ENCODE measurements at regions not wholly inside any gene's neighbourhood (a gene's known extent, or its start where the extent isn't known, plus 50 kb on each side); places are given as distances from the start of the nearest gene placed in this dataset.

GRCh38 chr2:12642859-12643258, 73.9 kb upstream of the TRIB2 start:
- H3K4me1 ChIP-seq (ENCODE audit: insufficient read depth, low read length): no peaks in the 10 kb centered on the region
- H3K27ac ChIP-seq (ENCODE audit: low read length): no peak overlapping the region
- no peak overlapping the region for H3K9ac ChIP-seq (ENCODE audit: low read depth, low read length)
- no peak overlapping the region for H3K4me3 ChIP-seq (ENCODE audit: low read length)
- no peaks in the 10 kb centered on the region for H3K9me3 ChIP-seq (ENCODE audit: insufficient read depth, low read depth, low read length)
- H3K36me3 ChIP-seq (ENCODE audit: insufficient read depth, low read depth, low read length): no peaks in the 10 kb centered on the region
- no peaks in the 10 kb centered on the region for H3K27me3 ChIP-seq (ENCODE audit: insufficient read depth, low read length)

GRCh38 chr2:12649602-12650400, 66.9 kb upstream of the TRIB2 start:
- no peak overlapping the region for H3K9ac ChIP-seq (ENCODE audit: low read depth, low read length)
- no peak overlapping the region for H3K4me3 ChIP-seq (ENCODE audit: low read length)
- no peaks in the 10 kb centered on the region for H3K9me3 ChIP-seq (ENCODE audit: insufficient read depth, low read depth, low read length)
- no peaks in the 10 kb centered on the region for H3K4me1 ChIP-seq (ENCODE audit: insufficient read depth, low read length)
- H3K27me3 ChIP-seq (ENCODE audit: insufficient read depth, low read length): no peaks in the 10 kb centered on the region
- H3K36me3 ChIP-seq (ENCODE audit: insufficient read depth, low read depth, low read length): no peaks in the 10 kb centered on the region
- no peak overlapping the region for H3K27ac ChIP-seq (ENCODE audit: low read length)

GRCh38 chr2:12651641-12652040, 65.1 kb upstream of the TRIB2 start:
- no peaks in the 10 kb centered on the region for H3K36me3 ChIP-seq (ENCODE audit: insufficient read depth, low read depth, low read length)
- H3K27me3 ChIP-seq (ENCODE audit: insufficient read depth, low read length): no peaks in the 10 kb centered on the region
- H3K27ac ChIP-seq (ENCODE audit: low read length): no peak overlapping the region
- no peaks in the 10 kb centered on the region for H3K4me1 ChIP-seq (ENCODE audit: insufficient read depth, low read length)
- H3K4me3 ChIP-seq (ENCODE audit: low read length): no peak overlapping the region
- no peak overlapping the region for H3K9ac ChIP-seq (ENCODE audit: low read depth, low read length)
- no peaks in the 10 kb centered on the region for H3K9me3 ChIP-seq (ENCODE audit: insufficient read depth, low read depth, low read length)

- Histone ChIP-seq H3K4me3 (ENCODE audit: low read length) (no peak overlapping the region), H3K9ac (ENCODE audit: low read depth, low read length) (no peak overlapping the region), H3K4me1 (ENCODE audit: insufficient read depth, low read length) (no peaks in the 10 kb centered on the region), H3K9me3 (ENCODE audit: insufficient read depth, low read depth, low read length) (no peaks in the 10 kb centered on the region), H3K27me3 (ENCODE audit: insufficient read depth, low read length) (no peaks in the 10 kb centered on the region), H3K36me3 (ENCODE audit: insufficient read depth, low read depth, low read length) (no peaks in the 10 kb centered on the region), H3K27ac (ENCODE audit: low read length) (no peak overlapping the region)
These were observed 64.0 kb upstream of the TRIB2 start for GRCh38 chr2:12652723-12653122.

GRCh38 chr2:12657560-12657959, 59.2 kb upstream of the TRIB2 start:
- Histone ChIP-seq H3K4me3 (ENCODE audit: low read length) (no peak overlapping the region), H3K27ac (ENCODE audit: low read length) (no peak overlapping the region), H3K36me3 (ENCODE audit: insufficient read depth, low read depth, low read length) (no peaks in the 10 kb centered on the region), H3K27me3 (ENCODE audit: insufficient read depth, low read length) (no peaks in the 10 kb centered on the region), H3K9ac (ENCODE audit: low read depth, low read length) (no peak overlapping the region), H3K4me1 (ENCODE audit: insufficient read depth, low read length) (no peaks in the 10 kb centered on the region), H3K9me3 (ENCODE audit: insufficient read depth, low read depth, low read length) (no peaks in the 10 kb centered on the region)

GRCh38 chr2:12658310-12658945, 58.3 kb upstream of the TRIB2 start:
- Histone ChIP-seq H3K27ac (ENCODE audit: low read length) (no peak overlapping the region), H3K36me3 (ENCODE audit: insufficient read depth, low read depth, low read length) (no peaks in the 10 kb centered on the region), H3K27me3 (ENCODE audit: insufficient read depth, low read length) (no peaks in the 10 kb centered on the region), H3K9me3 (ENCODE audit: insufficient read depth, low read depth, low read length) (no peaks in the 10 kb centered on the region), H3K4me3 (ENCODE audit: low read length) (no peak overlapping the region), H3K9ac (ENCODE audit: low read depth, low read length) (no peak overlapping the region), H3K4me1 (ENCODE audit: insufficient read depth, low read length) (no peaks in the 10 kb centered on the region)

GRCh38 chr2:12661489-12661888, 55.2 kb upstream of the TRIB2 start:
- no peak overlapping the region for H3K9ac ChIP-seq (ENCODE audit: low read depth, low read length)

GRCh38 chr2:12663306-12664037, 53.3 kb upstream of the TRIB2 start:
- no peaks in the 10 kb centered on the region for H3K36me3 ChIP-seq (ENCODE audit: insufficient read depth, low read depth, low read length)

More at GRCh38 chr2:12661489-12661888, 55.2 kb upstream of the TRIB2 start:
- peaks cover 10% of the 10 kb centered on the region; the same call in 1 of the 2 replicates for H3K9me3 ChIP-seq (ENCODE audit: insufficient read depth, low read depth, low read length)
- H3K27ac ChIP-seq (ENCODE audit: low read length): no peak overlapping the region
- no peaks in the 10 kb centered on the region for H3K4me1 ChIP-seq (ENCODE audit: insufficient read depth, low read length)
- H3K36me3 ChIP-seq (ENCODE audit: insufficient read depth, low read depth, low read length): no peaks in the 10 kb centered on the region
- H3K27me3 ChIP-seq (ENCODE audit: insufficient read depth, low read length): no peaks in the 10 kb centered on the region
- H3K4me3 ChIP-seq (ENCODE audit: low read length): no peak overlapping the region

GRCh38 chr2:12665334-12665733, 51.4 kb upstream of the TRIB2 start:
- Histone ChIP-seq H3K27me3 (ENCODE audit: insufficient read depth, low read length) (no peaks in the 10 kb centered on the region), H3K4me3 (ENCODE audit: low read length) (no peak overlapping the region)

More at GRCh38 chr2:12663306-12664037, 53.3 kb upstream of the TRIB2 start:
- no peaks in the 10 kb centered on the region for H3K4me1 ChIP-seq (ENCODE audit: insufficient read depth, low read length)
- no peak overlapping the region for H3K4me3 ChIP-seq (ENCODE audit: low read length)
- H3K27ac ChIP-seq (ENCODE audit: low read length): no peak overlapping the region
- H3K9ac ChIP-seq (ENCODE audit: low read depth, low read length): no peak overlapping the region
- peaks cover 17% of the 10 kb centered on the region; the same call in 1 of the 2 replicates for H3K9me3 ChIP-seq (ENCODE audit: insufficient read depth, low read depth, low read length)
- H3K27me3 ChIP-seq (ENCODE audit: insufficient read depth, low read length): no peaks in the 10 kb centered on the region

GRCh38 chr2:12666445-12666844, 50.3 kb upstream of the TRIB2 start:
- Histone ChIP-seq H3K4me3 (ENCODE audit: low read length) (no peak overlapping the region), H3K36me3 (ENCODE audit: insufficient read depth, low read depth, low read length) (no peaks in the 10 kb centered on the region), H3K9ac (ENCODE audit: low read depth, low read length) (no peak overlapping the region), H3K9me3 (ENCODE audit: insufficient read depth, low read depth, low read length) (peaks cover 17% of the 10 kb centered on the region; the same call in 1 of the 2 replicates), H3K27ac (ENCODE audit: low read length) (no peak overlapping the region), H3K27me3 (ENCODE audit: insufficient read depth, low read length) (no peaks in the 10 kb centered on the region), H3K4me1 (ENCODE audit: insufficient read depth, low read length) (no peaks in the 10 kb centered on the region)

More at GRCh38 chr2:12665334-12665733, 51.4 kb upstream of the TRIB2 start:
- no peaks in the 10 kb centered on the region for H3K4me1 ChIP-seq (ENCODE audit: insufficient read depth, low read length)
- H3K9me3 ChIP-seq (ENCODE audit: insufficient read depth, low read depth, low read length): peaks cover 17% of the 10 kb centered on the region; the same call in 1 of the 2 replicates
- no peak overlapping the region for H3K27ac ChIP-seq (ENCODE audit: low read length)
- no peaks in the 10 kb centered on the region for H3K36me3 ChIP-seq (ENCODE audit: insufficient read depth, low read depth, low read length)
- no peak overlapping the region for H3K9ac ChIP-seq (ENCODE audit: low read depth, low read length)
